Fibroblast of the conjunctiva (primary cell): ENCODE measurements at regions not wholly inside any gene's neighbourhood (a gene's known extent, or its start where the extent isn't known, plus 50 kb on each side); places are given as distances from the start of the nearest gene placed in this dataset.

Experiments
- DNase-seq: peaks from one replicate; pipeline ENCODE4 v3.0.0-alpha.2; 2010; ENCODE audit warnings: low read depth

DNA sequence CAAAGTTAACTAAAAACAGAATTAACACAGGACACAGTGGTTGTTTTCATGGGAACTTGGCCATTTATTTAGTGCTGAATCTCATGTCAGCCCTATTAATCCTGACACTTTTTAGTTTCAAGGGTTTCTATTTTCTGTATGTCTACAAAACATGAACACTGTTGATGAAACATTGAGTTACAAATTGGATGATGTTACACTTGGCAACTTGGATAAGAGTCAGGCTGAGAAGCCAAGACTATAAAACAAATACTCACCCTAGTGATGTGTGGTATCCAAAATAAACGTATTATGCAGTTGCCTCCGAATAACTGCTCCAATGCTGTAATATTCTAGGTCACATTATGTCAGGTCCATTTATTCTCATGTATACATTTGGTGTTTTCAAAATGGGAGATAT lies 349.6 kb downstream of the ZIC1 start:
- peak; percentile 23 for DNase-seq

DNA sequence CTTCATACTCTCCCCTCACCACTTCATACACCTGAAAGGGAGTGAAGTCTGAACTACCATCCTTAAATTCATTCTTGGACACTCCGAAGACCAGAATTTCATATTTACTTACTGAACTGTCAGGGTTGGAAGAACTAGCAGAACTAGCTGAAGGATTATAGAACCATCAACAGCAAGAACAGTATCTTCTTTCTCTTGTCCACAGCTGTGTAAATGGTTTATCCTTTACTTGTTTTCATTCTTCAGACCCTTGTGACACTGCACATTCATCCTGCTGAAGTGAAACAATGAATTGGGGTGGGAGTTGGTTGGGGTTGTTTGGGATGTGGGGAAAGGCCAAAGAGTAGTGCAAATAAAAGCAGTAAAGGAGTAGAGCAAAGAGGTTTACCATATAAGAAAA lies 350.9 kb downstream of the ZIC1 start:
- DNase-seq: no peak

- DNase-seq: no peak
Measured at GRCh38 chr3:147760941-147761340, 351.8 kb downstream of the ZIC1 start.

GRCh38 chr3:147773116-147773630 lies 364.0 kb downstream of the ZIC1 start:
- no peak for DNase-seq

GRCh38 chr3:147775411-147775810 lies 366.2 kb downstream of the ZIC1 start:
- DNase-seq: no peak

DNA sequence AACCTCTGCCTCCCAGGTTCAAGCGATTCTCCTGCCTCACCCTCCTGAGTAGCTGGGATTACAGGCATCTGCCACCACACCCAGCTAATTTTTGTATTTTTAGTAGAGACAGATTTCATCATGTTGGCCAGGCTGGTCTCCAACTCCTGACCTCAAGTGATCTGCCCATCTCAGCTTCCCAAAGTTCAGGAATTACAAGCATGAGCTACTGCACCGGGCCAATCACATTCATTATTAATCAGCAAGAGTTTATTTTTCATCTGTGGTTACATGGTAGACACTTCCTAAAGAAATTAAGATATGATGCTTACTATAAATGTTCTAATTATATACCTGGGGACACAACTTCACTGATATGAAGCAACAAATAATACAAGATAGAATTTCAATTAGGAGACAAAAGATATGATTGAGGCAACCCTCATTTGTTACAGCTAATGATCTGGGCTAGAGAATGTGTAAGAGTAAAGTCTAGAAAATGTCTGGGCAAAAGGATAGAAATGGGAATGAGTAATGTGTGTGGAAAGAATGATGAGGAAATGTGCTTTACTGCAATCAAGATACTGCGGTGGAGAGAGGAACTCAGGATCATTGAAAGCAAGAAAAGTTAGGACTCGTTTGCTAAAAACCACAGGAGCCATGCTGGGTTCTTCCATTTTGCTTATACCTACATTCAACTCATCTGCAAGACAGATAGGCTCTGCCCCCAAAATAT lies 366.8 kb downstream of the ZIC1 start:
- DNase-seq: no peak

DNA sequence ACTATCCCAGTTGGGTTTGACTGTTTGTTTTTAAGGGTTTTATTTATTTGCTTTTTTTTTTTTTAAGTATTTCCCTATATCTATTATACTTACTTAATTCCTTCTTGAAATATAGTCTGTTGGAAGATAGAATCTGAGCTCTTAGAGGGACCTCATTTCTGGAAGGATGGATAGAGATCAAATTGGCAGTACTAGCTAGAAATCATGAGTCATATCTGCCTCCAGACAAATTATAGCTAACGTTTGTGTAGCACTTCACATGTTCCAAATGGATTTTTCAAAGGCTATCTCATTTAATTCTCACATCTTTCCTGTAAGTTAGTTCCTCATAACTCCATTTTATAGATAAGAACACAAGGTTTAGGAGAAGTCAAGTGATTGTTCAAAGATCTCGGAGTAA lies 384.7 kb downstream of the ZIC1 start:
- DNase-seq: no peak

GRCh38 chr3:147794596-147794995 lies 385.4 kb downstream of the ZIC1 start:
- DNase-seq: no peak

- DNase-seq: no peak
Measured at GRCh38 chr3:147795418-147795817, 386.3 kb downstream of the ZIC1 start.

DNA sequence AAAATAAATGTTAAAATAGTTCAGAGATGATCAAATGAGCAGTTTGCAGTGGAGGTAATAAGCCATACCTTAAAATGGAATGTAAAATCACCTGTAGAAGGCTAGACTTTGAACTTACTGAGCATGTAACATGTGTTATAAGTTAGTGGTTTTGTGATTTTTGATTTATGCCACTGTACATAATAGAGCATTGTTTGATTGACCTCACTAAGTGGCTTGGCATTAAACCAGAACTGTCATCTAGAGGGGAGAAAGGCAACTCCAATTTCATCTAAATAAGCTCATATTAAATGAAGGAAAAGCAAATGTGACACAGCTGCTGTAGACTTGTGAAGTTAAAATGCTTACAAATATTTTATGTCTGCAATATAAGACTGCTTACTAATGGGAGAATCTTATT lies 387.9 kb downstream of the ZIC1 start:
- DNase-seq: no peak

GRCh38 chr3:147799601-147800000 lies 390.4 kb downstream of the ZIC1 start:
- no peak for DNase-seq

GRCh38 chr3:147807776-147808175 lies 398.6 kb downstream of the ZIC1 start:
- DNase-seq: no peak

GRCh38 chr3:147809206-147809605 lies 400.0 kb downstream of the ZIC1 start:
- DNase-seq: no peak

DNA sequence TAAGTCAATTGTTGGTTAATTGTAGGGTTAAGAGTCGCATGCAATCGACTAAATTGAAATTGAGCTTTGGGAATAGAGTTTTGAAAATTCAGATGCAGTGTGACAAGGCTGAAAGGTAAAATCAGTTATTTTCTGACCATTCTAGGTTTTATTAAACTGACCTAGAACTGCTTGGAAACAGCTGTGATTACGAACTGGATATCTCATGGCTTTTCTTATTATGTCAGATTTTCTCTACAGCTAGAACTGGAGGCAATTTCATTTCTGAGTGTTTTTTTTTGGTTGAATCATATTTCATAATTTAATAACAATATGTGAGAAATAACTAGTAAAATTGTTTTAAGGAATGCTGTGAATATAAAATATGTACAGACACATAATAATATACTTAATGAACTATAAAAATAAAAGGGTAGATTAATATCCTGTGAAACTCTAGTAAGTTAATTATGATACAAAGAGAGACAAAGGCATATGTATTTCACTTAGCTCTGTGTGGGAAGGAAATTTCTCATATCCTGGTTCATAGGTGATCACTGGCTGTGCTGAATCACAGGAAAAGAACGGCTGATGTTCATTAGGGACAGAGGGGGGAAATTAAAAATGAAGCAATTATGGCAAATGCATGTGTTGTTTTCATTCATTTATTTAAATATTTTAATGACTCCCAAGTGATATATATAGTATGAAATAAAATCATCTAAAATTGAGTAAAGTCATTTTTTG lies 403.2 kb downstream of the ZIC1 start:
- DNase-seq: no peak

GRCh38 chr3:147813256-147813655 lies 404.1 kb downstream of the ZIC1 start:
- no peak for DNase-seq

DNA sequence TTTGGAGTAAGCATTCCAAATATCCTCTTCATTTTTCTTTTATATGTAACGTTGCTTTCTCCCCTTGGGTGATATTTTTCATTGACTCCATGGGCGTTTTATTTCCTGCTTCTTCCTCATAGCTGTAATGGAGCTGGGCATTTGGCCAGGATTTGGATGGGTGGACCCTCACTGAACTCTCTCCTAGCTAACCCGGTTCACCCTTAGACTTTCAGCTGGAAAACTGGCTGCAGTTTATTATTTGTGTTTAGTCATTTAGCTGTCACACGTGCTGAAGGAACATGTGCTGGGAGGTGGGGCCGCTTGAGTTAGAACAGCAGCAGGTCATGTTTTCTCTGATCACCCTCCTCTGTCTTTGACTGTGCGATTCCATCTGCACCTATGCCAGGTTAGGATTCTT lies 407.6 kb downstream of the ZIC1 start:
- DNase-seq: peak; percentile 8

DNA sequence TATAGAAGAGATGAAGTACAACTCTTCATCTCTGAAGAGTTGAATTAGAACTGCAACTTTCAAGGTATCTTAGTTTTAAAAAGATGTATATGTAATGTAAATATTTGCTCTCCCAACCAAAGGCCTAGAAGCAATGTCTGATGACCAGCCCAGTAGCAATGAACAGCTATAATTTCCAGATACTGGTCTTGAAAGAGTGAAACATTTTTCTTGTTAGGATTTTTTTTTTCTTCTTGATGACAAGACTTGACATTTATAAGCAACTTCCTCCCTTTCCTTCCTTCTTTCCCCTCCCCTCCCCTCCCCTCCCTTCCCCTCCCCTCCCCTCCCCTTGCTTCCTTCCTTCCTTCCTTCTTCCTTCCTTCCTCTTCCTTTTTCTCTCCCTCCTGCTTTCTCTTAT lies 423.4 kb downstream of the ZIC1 start:
- DNase-seq: no peak

- no peak for DNase-seq
Measured at GRCh38 chr3:147836330-147836729, 427.2 kb downstream of the ZIC1 start.

DNA sequence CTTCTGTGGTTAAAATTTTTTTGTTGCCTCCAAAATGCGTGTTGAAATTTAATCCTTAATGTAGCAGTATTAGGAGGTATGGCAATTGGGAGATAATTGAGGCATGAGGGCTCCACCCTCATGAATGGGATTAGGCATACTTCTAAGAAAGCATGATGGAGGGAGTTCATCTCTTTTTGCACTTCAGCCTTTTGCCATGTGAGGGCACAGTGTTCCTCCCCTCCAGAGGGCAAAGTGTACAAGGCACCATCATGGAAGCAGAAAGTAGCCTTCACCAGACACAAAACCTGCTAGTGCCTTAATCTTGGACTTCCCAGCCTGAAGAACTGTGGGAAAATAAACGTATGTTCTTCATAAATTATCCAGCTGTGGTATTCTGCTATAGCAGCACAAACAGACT lies 429.5 kb downstream of the ZIC1 start:
- DNase-seq: no peak

DNA sequence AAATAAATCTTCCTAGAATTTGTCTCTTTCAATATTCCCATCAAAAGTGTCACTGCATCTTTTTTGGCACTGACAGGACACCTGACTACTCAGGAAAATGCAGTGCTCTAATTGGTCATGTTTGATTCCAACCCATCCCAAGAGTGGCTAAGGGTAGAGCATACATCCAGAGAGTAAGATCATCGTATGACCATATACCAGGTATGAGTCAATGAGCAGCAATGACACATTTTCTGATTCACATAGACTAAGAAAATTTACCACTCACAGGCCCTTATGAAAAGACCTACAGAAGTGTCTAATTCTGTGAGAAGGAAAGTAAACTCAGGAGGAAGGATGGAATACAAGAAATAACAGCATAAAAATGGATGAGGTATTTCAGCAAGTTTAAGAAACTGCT lies 434.2 kb downstream of the ZIC1 start:
- DNase-seq: no peak

DNA sequence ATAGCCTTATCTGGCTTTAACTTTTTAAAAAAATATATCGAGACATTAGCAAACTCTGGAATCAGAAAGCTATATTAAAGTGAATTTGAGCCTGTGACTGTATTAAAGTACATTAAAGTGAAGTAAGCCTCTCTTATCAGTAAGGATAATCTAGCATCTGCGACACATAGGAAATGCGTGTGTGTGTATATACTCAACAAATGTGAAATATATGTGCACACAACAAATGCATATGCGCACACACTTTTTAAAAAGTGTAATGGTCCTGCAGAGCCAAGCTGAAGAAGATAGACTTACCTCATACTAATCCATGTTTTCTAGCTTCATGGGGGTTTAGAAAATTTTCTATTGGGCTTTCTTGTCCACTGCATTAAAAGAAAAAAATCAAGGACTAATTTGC lies 437.1 kb downstream of the ZIC1 start:
- no peak for DNase-seq

DNA sequence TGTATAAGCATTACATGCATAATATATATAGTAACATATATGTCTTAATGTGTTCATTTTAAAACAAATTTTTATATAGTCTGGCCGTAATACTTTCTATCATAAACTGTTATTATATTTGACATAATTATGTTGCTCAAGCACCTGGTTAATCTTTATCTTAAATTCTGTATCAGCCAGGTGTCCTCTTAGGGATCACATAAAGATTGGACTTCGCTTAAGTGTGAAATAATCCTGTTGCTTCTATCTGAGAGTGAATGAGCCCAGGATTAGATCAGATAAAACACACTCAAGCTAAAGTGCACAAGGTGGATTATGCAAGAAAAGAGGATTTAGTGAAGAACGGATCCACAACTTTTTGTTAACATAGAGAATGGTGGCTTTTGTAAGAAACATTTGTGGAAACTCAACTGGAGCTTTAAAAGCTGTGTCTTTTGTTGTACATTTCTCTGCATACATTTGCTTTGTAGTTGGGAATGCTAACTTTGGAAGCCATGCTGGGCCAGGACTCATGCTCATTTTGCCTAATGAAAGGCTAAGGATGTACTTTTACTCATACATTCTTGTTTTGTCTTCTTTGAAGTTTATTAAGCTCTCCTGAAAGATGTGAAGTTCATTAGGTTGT lies 437.8 kb downstream of the ZIC1 start:
- no peak for DNase-seq

- DNase-seq: no peak
Measured at GRCh38 chr3:147851062-147851461, 441.9 kb downstream of the ZIC1 start.
